HG02884 (cell line): ENCODE measurements at regions not wholly inside any gene's neighbourhood (a gene's known extent, or its start where the extent isn't known, plus 50 kb on each side); places are given as distances from the start of the nearest gene placed in this dataset.

Experiments
- ATAC-seq: cut with Tn5 transposase; IDR thresholded peaks from one replicate; pipeline ENCODE4 v1.9.1; 2021; ENCODE audit warnings: mild to moderate bottlenecking, moderate library complexity; ENCODE audit not compliant: unreplicated experiment

GRCh38 chrX:22650691-22651090 is 349.1 kb upstream of the DDX53 start:
- ATAC-seq = no peak

- ATAC-seq = no peak
Measured at GRCh38 chrX:22652596-22652995, 347.2 kb upstream of the DDX53 start.

GRCh38 chrX:22660756-22661155 is 339.0 kb upstream of the DDX53 start:
- ATAC-seq = no peak

- no peak for ATAC-seq
Measured at GRCh38 chrX:22662776-22663175, 337.0 kb upstream of the DDX53 start.

- no peak for ATAC-seq
Measured at GRCh38 chrX:22664826-22665225, 334.9 kb upstream of the DDX53 start.

- no peak for ATAC-seq
Measured at GRCh38 chrX:22665818-22666217, 333.9 kb upstream of the DDX53 start.

GRCh38 chrX:22666441-22666840 is 333.3 kb upstream of the DDX53 start:
- ATAC-seq = no peak

- ATAC-seq = no peak
Measured at GRCh38 chrX:22674932-22675331, 324.8 kb upstream of the DDX53 start.

GRCh38 chrX:22686138-22686541 is 313.6 kb upstream of the DDX53 start:
- ATAC-seq = no peak

- ATAC-seq = no peak
Measured at GRCh38 chrX:22689290-22689689, 310.5 kb upstream of the DDX53 start.

GRCh38 chrX:22690116-22690515 is 309.6 kb upstream of the DDX53 start:
- ATAC-seq = no peak

- ATAC-seq = no peak
Measured at GRCh38 chrX:22691966-22692565, 307.7 kb upstream of the DDX53 start.

- ATAC-seq = no peak
Measured at GRCh38 chrX:22698151-22698550, 301.6 kb upstream of the DDX53 start.

- no peak for ATAC-seq
Measured at GRCh38 chrX:22699581-22700091, 300.1 kb upstream of the DDX53 start.

GRCh38 chrX:22712942-22713341 is 286.8 kb upstream of the DDX53 start:
- ATAC-seq = no peak

GRCh38 chrX:22730542-22730941 is 269.2 kb upstream of the DDX53 start:
- ATAC-seq = no peak

GRCh38 chrX:22737541-22737940 is 262.2 kb upstream of the DDX53 start:
- no peak for ATAC-seq

- ATAC-seq = no peak
Measured at GRCh38 chrX:22739276-22739675, 260.5 kb upstream of the DDX53 start.

GRCh38 chrX:22740836-22741235 is 258.9 kb upstream of the DDX53 start:
- no peak for ATAC-seq

GRCh38 chrX:22742174-22742573 is 257.6 kb upstream of the DDX53 start:
- no peak for ATAC-seq

- ATAC-seq = no peak
Measured at GRCh38 chrX:22746081-22746480, 253.7 kb upstream of the DDX53 start.

- ATAC-seq = no peak
Measured at GRCh38 chrX:22748093-22748999, 251.4 kb upstream of the DDX53 start.
